Mammary epithelial cell (primary cell): ENCODE measurements at regions not wholly inside any gene's neighbourhood (a gene's known extent, or its start where the extent isn't known, plus 50 kb on each side); places are given as distances from the start of the nearest gene placed in this dataset.

Experiments used
- EZH2 ChIP-seq: IDR thresholded peaks from 2 replicates; pipeline ENCODE4 v1.6.1; 2012; ENCODE audit warnings: low read length, inconsistent platforms, borderline replicate concordance
- TF ChIP-seq, protein P1 (sequence below), 2 donors: IDR thresholded peaks in 1 of 2; conservative IDR thresholded peaks in 1 of 2; 2 replicates each; pipeline ENCODE4 v1.5.1; 2011 to 2012; ENCODE audit warnings: inconsistent platforms in 2 of 2, low read length in 2 of 2, mild to moderate bottlenecking in 2 of 2, control low read depth in 1 of 2, low read depth in 1 of 2; ENCODE audit not compliant: insufficient read depth in 1 of 2; ENCODE audit errors: extremely low read depth in 1 of 2

DNA sequence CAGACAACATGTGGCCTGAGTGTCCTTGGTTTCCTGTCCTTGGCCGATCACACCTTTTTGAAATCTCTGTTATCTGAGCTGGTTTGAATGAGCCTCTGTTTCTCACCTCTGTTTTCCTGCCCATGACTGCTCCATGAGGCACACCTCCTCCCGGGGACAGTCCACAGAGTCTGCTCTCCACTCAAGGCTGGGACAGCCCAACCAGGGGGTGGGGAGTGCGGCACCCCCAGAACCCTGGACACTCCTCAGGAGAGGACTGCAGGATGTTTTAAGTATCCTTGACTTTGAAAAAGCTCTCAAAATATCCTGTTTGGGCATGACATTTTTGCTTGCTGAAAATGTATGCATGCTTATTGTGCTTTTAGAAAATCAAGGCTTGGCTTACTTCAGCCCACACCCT is 333.0 kb upstream of the N4BP1 start:
- TF ChIP-seq EZH2: no peak
- TF ChIP-seq, protein P1, sequence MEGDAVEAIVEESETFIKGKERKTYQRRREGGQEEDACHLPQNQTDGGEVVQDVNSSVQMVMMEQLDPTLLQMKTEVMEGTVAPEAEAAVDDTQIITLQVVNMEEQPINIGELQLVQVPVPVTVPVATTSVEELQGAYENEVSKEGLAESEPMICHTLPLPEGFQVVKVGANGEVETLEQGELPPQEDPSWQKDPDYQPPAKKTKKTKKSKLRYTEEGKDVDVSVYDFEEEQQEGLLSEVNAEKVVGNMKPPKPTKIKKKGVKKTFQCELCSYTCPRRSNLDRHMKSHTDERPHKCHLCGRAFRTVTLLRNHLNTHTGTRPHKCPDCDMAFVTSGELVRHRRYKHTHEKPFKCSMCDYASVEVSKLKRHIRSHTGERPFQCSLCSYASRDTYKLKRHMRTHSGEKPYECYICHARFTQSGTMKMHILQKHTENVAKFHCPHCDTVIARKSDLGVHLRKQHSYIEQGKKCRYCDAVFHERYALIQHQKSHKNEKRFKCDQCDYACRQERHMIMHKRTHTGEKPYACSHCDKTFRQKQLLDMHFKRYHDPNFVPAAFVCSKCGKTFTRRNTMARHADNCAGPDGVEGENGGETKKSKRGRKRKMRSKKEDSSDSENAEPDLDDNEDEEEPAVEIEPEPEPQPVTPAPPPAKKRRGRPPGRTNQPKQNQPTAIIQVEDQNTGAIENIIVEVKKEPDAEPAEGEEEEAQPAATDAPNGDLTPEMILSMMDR (conservative IDR thresholded peaks at IDR 0.05 in 1 of 2, IDR thresholded peaks at IDR 0.05 in 1 of 2; ENCODE audit: extremely low read depth in 1 of 2, insufficient read depth in 1 of 2, low read depth in 1 of 2, low read length in 2 of 2): no peak
